Mesothelial cell of epicardium (in vitro differentiated cells): ENCODE measurements at regions not wholly inside any gene's neighbourhood (a gene's known extent, or its start where the extent isn't known, plus 50 kb on each side); places are given as distances from the start of the nearest gene placed in this dataset.

Experiments
- DNase-seq, 2 experiments: peaks; one replicate each; pipeline ENCODE4 v3.0.0; 2021; ENCODE audit warnings: low spot score in 2 of 2; ENCODE audit not compliant: unreplicated experiment in 2 of 2
- H3K27ac Mint-ChIP-seq: 2 replicates; pipeline ENCODE4 v1.8.0; 2021; ENCODE audit warnings: mixed read lengths
- H3K27me3 Mint-ChIP-seq: 2 replicates; pipeline ENCODE4 v1.8.0; 2021; ENCODE audit warnings: low read depth, mixed read lengths
- H3K36me3 Mint-ChIP-seq: 2 replicates; pipeline ENCODE4 v1.8.0; 2021; ENCODE audit warnings: mixed read lengths
- H3K4me1 Mint-ChIP-seq: 2 replicates; pipeline ENCODE4 v1.8.0; 2021; ENCODE audit warnings: mixed read lengths
- H3K4me3 Mint-ChIP-seq: 2 replicates; pipeline ENCODE4 v1.8.0; 2021; ENCODE audit warnings: mild to moderate bottlenecking, moderate library complexity, mixed read lengths
- H3K9me3 Mint-ChIP-seq: 2 replicates; pipeline ENCODE4 v1.8.0; 2021; ENCODE audit warnings: mixed read lengths
- TF ChIP-seq, protein P1 (sequence below): fragments of 200-600 bp; sonication (generic); IDR thresholded peaks from one replicate; pipeline ENCODE4 v1.5.0; 2021; ENCODE audit warnings: antibody characterized with exemption; ENCODE audit not compliant: unreplicated experiment

DNA sequence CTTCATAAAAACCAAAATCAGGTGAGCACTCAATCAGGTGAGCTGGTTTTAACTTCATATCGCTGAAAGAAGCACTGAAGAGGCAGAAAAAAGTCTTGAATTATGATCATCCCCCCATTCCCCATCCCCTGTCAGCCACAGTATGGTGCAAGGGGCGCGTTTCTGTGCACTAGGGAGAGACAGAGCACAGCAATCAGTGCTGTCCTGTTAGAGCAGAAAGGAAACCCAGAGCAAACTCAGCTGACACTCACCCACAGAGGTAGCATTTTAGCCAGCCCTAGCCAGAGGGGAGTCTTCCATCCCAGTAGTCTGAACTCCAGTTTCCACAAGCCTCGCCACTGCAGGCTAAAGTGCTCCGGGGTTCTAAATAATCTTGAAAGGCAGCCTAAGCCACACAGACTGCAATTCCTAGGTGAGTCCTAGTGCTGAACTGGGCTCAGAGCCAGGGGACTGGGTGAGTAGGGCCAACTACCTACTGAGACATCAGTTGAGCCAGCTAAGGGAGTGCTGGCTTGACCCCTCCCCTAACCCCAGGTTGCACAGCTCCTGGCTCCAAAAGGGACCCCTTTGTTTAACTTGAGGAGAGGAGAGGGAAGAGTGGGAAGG lies 1352.6 kb upstream of the GJE1 start:
- H3K36me3 Mint-ChIP-seq, result no peaks in the 10 kb centered on the region
- TF ChIP-seq, protein P1, sequence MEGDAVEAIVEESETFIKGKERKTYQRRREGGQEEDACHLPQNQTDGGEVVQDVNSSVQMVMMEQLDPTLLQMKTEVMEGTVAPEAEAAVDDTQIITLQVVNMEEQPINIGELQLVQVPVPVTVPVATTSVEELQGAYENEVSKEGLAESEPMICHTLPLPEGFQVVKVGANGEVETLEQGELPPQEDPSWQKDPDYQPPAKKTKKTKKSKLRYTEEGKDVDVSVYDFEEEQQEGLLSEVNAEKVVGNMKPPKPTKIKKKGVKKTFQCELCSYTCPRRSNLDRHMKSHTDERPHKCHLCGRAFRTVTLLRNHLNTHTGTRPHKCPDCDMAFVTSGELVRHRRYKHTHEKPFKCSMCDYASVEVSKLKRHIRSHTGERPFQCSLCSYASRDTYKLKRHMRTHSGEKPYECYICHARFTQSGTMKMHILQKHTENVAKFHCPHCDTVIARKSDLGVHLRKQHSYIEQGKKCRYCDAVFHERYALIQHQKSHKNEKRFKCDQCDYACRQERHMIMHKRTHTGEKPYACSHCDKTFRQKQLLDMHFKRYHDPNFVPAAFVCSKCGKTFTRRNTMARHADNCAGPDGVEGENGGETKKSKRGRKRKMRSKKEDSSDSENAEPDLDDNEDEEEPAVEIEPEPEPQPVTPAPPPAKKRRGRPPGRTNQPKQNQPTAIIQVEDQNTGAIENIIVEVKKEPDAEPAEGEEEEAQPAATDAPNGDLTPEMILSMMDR, result no peak
- H3K4me1 Mint-ChIP-seq, result peaks cover 4% of the 10 kb centered on the region
- H3K4me3 Mint-ChIP-seq, result no peak overlapping the region
- no peaks in the 10 kb centered on the region for H3K27me3 Mint-ChIP-seq
- H3K27ac Mint-ChIP-seq, result no peak overlapping the region
- peaks cover 4% of the 10 kb centered on the region for H3K9me3 Mint-ChIP-seq
- DNase-seq, result no peak

DNA sequence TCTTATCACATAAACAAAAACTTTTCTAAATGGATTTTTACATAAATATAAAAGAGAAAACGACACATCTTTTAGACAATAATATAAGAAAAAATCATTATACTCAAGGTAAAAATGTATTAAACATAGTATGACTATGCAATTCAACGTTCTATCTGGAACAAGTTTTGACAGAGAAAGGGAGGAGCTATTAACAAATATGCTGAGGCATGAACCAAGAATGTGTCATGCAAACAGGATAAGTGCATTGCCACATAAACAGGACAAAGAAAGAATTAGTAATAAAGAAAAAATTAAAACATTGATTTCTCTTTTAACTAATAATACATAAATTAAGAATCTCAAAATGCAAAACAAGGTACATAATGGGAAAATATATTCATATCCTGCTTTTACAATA lies 1353.4 kb upstream of the GJE1 start:
- peaks cover 4% of the 10 kb centered on the region for H3K9me3 Mint-ChIP-seq
- no peak overlapping the region for H3K27ac Mint-ChIP-seq
- DNase-seq, result no peak
- peaks cover 4% of the 10 kb centered on the region for H3K4me1 Mint-ChIP-seq
- no peaks in the 10 kb centered on the region for H3K27me3 Mint-ChIP-seq
- no peak overlapping the region for H3K4me3 Mint-ChIP-seq
- TF ChIP-seq, protein P1, result no peak
- no peaks in the 10 kb centered on the region for H3K36me3 Mint-ChIP-seq

- TF ChIP-seq, protein P1, result no peak
- H3K27ac Mint-ChIP-seq, result no peak overlapping the region
- H3K4me3 Mint-ChIP-seq, result no peak overlapping the region
- H3K4me1 Mint-ChIP-seq, result peaks cover 11% of the 10 kb centered on the region
- no peaks in the 10 kb centered on the region for H3K27me3 Mint-ChIP-seq
- peaks cover 4% of the 10 kb centered on the region for H3K9me3 Mint-ChIP-seq
- no peaks in the 10 kb centered on the region for H3K36me3 Mint-ChIP-seq
- no peak for DNase-seq
These were observed 1354.9 kb upstream of the GJE1 start for GRCh38 chr6:140777780-140778179.

- TF ChIP-seq, protein P1, result no peak
- no peak overlapping the region for H3K27ac Mint-ChIP-seq
- H3K4me1 Mint-ChIP-seq, result peaks cover 14% of the 10 kb centered on the region
These were observed 1357.7 kb upstream of the GJE1 start for GRCh38 chr6:140775061-140775460.

GRCh38 chr6:140774080-140774505 lies 1358.6 kb upstream of the GJE1 start:
- no peak for DNase-seq
- peaks cover 24% of the 10 kb centered on the region for H3K9me3 Mint-ChIP-seq
- H3K36me3 Mint-ChIP-seq, result peaks cover 2% of the 10 kb centered on the region
- TF ChIP-seq, protein P1, result no peak
- no peaks in the 10 kb centered on the region for H3K27me3 Mint-ChIP-seq
- H3K4me3 Mint-ChIP-seq, result no peak overlapping the region
- no peak overlapping the region for H3K27ac Mint-ChIP-seq
- H3K4me1 Mint-ChIP-seq, result peaks cover 14% of the 10 kb centered on the region

More at GRCh38 chr6:140775061-140775460, 1357.7 kb upstream of the GJE1 start:
- DNase-seq, result no peak
- H3K36me3 Mint-ChIP-seq, result no peaks in the 10 kb centered on the region
- no peak overlapping the region for H3K4me3 Mint-ChIP-seq
- H3K27me3 Mint-ChIP-seq, result no peaks in the 10 kb centered on the region
- H3K9me3 Mint-ChIP-seq, result peaks cover 19% of the 10 kb centered on the region
